Stimulated activated CD4-positive, alpha-beta T cell treated with anti-CD3 and anti-CD28 coated beads, Interleukin-1b, Interleukin-23, amount 100 ng/mL, for 48 hours (primary cell): ENCODE measurements at regions not wholly inside any gene's neighbourhood (a gene's known extent, or its start where the extent isn't known, plus 50 kb on each side); places are given as distances from the start of the nearest gene placed in this dataset.
"Not testable (repeated sequence)": the region's sequence is repeated elsewhere in the genome, so short reads cannot be mapped to it uniquely, and the experiment has no call there.

Experiments
- DNase-seq: peaks from one replicate; pipeline ENCODE4 v3.0.0-alpha.2; 2020

DNA sequence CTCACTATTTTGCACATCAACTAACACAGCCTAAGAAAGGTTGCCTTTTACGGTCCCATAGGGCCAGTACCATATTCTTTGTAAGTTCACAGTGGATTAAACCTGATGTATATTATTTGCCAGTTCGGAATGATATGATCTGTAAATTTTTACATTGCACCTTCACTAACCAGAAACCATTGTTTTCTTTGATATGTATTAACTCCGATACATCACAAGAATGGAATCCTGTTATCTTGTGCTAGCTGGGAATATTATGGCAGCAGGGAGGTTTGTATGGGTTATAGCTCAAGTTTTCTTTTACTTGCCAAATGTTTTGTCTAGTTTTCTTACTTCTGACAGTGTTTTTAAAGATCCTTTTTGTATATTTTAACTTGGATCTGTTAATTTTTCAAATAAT lies 51.4 kb upstream of the S1PR1 start:
- no peak for DNase-seq

DNA sequence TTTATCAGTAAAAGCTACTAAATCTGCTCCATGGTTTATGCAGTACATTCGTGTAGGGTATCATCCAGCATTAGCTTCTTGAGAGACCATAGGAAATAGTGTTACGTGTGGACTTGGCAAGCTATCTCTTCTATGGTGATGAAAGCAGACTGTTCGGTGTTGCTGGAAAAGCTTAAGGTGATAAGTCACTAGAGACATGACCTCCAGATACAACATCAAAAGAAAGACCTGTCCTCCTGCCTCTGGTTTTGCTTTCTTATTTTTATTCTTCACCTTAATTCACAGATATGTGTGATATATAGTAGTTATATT lies 53.5 kb upstream of the S1PR1 start:
- no peak for DNase-seq

DNA sequence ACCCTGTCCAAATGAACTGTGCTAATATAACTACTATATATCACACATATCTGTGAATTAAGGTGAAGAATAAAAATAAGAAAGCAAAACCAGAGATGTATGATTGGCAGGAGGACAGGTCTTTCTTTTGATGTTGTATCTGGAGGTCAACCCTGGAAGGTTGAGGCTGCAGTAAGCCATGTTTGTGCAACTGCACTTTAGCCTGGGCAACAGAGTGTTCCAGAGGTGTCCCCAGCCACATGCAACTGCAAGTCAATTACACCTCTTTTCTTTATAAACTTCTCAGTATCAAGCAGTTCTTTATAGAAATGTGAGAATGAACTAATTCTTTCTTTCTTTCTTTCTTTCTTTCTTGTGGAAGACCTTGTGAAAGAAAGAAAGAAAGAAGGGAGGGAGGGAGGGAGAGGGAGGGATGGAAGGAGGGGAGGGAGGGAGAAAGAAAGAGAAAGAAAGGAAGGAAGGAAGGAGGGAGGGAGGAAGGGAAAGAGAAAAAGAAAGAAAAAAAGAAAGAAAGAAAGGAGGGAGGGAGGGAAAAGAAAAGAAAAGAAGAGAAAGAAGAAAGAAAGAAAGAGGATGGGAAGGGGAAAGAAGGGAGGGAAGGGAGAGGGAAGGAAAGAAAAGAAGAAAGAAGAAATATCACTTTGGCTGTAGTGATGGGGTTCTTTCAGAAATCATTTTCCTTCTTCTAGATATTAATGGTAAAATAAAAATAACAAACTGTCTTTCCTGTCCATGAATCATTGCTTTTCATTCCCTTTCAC lies 54.0 kb upstream of the S1PR1 start:
- no peak for DNase-seq

DNA sequence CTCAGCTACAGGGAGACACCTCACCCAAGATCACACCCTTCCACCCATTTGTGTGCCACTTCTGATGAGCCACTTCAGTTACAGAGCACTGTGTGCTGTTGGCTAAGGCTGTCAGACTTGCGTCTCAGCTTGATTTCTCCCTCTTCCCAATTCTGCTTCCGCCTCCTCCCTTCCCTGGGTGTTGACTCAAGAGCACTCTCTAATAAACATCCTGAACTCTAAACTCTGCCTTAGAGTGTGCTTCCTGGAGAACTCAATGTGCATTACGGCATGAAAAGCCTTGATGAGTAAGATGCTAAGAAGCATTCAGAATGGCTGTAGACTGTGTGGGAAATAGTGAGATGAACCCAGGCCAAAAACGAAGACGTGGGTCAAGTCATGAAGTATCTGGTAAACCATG lies 54.9 kb upstream of the S1PR1 start:
- no peak for DNase-seq

DNA sequence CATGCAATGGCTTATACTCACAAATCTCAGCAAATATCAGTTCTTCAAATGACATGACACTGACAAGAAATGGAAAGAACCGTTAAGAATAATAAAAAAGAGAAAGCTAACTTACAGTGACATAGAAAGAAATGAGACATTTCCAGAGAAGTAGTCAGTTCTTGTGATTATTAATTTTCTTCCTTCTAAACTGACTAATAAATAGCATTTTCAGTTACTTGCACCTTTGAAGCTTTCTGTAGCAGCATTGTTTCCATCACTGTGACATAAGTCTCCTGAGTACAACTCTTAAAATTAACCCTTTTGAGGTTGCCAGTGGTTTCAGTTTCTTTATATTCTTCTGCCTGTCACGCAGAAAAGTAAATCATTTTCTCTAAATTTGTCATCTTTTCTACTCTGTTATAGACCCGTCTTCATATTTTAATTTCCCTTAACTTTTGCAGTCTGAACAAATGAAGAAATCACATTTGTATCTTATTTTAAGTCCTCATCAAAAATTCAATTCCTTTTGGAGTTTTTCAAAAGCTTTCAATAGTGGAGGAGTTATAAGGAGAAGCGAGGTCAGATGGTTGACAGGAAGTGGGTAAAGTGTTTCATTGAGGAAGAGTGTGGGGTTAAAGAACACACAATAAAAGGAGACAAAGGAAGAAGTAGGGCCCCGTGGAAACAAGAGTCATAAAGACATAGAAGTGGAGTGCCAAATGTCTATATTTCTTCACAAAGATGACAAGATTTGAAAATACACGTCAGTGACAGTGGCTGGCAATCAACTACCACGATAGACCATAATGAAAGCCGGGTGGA lies 57.9 kb upstream of the S1PR1 start:
- DNase-seq = peak; percentile 63

DNA sequence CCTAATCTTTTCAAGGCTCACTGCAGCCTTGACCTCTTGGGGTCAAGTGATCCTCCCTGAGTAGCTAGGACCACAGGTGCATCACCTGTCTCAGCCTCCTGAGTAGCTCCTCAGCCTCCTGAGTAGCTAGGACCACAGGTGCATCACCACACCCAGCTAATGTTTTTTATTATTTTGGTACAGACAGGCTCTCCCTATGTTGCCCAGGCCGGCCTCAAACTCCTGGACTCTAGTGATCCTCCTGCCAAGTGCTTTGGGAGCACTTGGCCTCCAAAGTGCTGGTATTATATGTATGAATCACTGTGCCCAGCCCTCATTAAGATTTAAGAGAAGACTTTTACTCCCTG lies 58.5 kb upstream of the S1PR1 start:
- peak; percentile 31 for DNase-seq

DNA sequence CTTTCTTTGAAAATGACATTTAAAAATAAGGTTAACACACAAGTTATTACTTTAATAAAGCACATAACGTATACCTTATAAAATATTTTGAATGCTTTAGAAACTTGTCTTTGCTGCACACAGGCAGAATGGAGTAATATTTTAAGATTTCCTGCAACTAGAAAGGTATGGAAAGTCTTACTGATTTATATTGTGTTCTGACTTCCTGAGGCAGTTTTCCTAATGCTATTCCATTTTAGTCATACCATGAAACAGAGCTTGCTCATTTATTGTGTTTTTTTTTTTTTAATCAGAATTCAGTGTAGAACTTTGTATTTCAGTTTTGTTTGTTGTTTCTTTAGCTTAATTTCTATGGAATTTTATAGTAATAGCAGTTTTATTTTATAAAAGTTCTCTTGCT lies 60.9 kb upstream of the S1PR1 start:
- DNase-seq = no peak

DNA sequence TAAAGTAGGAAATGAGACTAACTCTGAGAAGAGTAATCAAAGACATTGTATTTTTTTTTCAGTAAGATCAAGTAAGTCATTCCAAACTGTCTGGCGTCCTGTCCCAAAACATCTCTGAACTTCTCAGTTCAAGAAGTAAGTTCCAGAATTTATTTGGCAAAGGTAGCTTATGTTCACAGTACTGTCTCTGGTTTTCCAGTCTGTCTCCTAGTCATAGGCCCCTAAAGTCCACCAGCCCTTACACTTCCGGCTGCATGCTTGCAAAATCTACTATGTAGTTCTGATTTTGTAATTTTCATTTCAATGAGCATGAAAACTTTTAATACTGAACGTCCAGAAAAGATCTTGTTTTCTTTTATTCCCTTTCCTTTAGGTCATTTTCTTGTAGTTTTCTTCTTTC lies 61.4 kb upstream of the S1PR1 start:
- no peak for DNase-seq

DNA sequence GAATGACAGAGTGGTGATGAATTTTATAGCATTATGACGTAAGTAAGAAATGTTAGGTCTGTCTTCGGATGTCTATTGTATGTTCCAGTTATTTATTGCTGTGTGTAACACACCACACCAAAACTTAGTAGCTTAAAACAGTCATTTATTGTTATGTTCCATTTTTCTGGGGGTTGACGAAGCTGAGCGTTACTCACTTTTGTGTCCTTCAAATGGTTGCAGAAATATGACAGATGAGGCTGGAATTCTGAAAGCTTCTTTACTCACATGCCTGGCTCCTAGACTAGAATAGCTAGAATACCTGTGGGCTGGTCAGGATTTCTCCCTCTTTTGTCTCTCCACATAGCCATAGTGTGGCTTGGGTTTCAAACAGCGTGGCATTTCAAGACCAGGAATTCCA lies 62.1 kb upstream of the S1PR1 start:
- no peak for DNase-seq

DNA sequence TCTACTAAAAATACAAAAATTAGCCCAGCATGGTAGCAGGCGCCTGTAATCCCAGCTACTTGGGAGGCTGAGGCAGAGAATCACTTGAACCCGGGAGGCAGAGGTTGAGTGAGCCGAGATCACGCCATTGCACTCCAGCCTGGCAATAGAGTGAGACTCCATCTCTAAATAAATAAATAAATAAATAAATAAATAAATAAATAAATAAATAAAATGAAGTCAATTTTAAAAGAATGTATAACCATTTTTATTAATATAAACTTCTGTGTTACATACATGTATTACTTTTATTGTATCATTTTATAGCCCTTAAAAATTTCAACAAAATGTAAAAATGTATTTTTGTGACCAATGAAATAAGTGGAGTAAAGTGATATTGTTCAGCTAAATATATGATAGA lies 62.5 kb upstream of the S1PR1 start:
- DNase-seq = not testable (repeated sequence)

DNA sequence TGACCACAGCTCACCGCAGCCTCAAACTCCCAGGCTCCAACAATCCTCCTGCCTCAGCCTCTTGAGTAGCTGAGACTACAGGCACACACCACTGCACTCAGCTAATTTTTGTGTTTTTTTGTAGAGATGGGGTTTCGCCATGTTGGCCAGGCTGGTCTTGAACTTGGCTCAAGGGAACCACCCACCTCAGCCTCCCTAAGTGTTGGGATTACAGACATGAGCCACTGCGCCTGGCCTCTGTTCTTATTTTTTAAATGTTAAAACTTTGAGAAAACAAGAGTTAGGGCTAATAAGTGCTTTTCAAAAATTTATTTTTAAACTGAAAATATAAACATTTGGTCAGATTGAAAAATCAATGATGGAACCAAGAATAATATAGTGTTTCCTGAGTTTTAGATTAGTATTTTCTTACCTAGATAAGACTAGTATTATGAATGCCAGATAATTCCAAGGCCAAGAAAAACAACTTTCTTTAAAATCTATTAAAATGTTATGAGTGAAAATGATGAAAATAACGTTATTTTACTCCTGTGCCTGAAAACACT lies 66.2 kb upstream of the S1PR1 start:
- DNase-seq = no peak

DNA sequence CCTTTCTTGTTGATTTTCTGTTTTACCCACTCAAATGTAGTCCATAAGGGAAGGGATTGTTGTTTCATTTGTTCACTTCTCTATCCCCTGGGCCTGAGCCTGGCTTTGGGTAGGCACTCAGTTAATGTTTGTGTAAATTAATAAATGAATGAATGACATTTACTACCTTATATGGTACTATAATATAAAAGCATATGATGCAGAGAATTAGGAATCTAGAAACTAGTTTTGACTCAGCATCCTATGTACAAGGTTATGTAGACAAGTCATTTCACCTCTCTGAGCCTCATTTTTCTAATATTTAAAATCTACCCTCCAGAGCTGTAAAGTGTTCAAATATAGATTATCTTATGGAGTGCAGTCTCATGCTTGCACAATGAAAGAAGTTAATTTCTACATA lies 68.9 kb upstream of the S1PR1 start:
- no peak for DNase-seq

DNA sequence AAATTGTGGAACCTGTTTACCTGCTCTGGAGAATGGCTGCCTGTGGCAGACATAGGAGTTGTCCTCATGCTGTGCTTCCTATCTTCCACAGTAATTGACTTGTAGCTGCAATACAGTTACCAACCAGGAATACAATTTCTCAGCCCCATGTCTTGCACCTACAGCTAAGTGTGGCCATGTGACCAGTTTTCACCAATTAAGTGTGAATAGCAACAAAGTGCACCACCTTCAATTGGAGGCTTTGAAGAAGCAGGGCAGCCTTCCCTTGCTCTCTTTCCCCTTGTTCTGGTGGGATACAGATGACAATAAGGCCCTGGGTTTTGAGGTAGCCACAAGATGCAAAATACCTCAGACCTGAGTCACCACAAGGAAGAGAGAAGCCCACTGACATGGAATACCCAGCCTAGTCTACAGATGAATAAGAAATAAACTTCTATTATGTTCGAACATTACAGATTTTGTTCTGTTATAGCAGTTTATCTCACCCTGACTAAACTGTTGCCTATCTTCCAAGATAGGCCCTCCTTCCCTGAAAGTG lies 70.2 kb upstream of the S1PR1 start:
- DNase-seq = no peak

DNA sequence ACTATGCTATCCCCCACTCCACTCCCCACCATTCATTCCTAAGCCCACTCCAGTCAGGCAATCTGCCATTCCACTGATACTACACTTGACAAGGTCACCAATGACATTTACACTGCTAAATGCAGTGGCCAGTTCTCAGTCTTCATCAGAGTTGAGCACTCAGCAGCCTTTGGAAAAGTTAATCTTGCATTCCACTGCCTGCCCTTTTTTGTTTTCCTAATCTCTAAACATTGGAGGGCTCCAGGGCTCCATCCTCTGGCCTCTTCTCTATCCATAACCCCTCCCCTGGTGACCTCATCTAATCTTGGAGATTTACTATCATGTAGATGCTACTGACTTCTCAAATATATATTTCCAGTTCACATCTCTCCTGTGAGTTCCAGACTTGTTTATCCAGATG lies 70.9 kb upstream of the S1PR1 start:
- DNase-seq = no peak

DNA sequence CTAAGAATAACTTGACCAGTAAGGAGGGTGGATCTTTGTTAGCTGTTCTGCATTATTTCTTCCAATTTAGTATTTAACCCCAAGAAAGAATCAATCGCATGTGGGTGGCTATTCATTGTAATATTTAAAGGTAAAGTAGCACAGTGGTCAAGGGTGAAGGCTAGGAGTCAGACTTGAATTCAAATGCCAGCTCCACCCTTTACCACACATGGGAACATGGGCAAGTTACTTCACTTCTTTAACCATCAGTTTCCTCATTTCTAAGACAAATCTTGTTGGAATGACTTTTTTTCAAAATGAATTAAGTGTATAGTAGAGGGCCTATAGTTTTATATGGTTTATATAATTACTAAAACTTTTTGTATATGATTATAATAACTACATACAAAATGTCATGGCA lies 71.3 kb upstream of the S1PR1 start:
- no peak for DNase-seq

DNA sequence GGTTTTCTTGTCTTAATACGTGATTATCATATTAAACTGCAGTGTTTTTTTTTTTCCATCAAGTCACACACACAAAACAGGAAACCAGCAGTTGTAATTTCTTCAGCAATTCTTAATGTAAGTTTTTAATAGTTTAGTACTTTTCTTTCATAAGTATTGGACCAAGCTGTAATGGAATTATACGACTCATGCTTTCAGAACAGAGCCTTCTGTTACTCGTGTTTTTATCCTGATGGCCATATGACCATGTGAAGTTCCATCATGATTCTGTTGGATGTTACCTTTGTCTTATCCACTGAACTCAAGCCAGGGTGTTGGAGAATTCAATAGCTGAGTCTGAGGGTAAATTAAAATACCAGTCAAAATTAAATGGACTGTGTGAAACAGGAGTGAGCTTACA lies 72.0 kb upstream of the S1PR1 start:
- DNase-seq = no peak

DNA sequence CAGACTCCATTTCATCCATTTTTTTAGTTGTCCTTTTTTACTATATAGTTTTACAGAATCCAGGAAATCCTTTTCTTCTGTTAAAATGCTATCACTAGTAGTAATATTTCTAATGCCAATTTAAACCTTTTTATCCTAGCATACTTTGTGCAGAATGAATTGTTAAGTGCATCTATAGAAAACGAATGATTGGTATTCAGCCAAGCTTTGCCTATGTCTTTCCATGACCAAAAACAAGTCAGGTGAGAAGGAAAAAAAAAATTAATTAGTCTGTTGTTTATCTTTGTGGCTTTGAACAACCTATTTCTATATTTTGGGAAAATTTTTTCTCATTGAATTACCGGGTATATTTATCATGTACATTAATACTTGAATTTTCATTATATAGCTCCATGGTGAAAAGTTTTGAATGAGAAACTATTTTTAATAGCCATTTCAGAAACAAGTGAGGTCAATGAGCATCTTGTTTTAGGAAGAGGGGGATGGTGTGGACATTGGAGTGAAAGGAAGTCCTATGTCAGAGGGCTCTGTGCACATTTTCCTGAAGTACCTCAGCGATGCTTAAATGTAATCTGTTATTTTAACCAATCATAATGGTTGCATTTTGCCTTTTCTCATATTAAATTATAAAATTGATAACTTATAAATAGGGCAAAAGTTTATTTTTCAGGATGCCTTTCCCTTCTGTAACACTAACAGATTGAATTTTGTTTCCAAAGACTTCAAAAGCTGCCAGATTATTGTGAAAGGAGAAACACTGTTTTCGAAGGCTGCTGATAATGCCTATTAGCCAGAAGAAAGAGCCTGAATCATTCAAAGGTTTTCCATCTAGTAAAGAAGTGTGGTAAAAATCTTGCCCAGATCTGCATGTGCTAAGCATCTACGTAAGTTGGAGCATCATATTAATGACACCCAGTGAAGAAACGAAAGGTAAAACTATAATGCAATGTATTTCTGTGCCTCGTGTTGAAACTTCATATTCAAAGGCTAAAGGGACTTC lies 73.8 kb upstream of the S1PR1 start:
- DNase-seq = no peak

DNA sequence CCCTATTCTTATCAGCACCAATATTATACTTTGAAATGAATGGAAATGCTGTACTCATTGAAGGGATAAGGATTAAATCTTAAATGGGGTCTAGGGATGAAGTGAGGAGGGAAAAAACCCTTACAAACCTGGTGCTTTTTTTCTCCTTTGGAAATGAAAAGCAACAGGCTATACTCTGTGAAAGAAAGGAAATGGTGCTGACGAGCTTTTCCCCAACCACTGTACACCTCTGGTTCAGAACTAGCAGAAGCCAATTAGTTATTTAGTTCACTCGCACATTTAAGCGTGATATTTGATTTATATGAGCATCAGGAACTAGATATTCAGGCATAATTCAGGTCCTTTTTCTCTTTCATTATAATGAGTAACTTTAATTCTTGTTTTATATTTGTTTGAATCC lies 74.5 kb upstream of the S1PR1 start:
- DNase-seq = no peak

DNA sequence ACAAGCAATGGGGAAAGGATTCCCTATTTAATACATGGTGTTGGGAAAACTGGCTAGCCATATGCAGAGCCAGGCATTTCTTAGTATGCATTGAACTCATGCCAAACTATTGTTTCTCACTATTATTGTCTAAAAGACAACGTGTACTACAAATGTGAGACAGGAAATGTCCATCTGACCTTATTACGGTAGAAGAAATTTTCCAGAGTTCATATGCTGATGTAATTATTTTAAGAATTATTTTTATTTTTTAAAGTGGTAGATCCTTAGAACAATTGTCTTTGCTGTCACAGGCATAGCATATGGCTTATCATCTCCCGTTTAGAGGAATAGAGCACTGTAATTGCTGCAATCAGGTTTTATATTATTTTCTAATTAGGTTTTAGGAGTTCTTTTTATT lies 75.2 kb upstream of the S1PR1 start:
- no peak for DNase-seq

DNA sequence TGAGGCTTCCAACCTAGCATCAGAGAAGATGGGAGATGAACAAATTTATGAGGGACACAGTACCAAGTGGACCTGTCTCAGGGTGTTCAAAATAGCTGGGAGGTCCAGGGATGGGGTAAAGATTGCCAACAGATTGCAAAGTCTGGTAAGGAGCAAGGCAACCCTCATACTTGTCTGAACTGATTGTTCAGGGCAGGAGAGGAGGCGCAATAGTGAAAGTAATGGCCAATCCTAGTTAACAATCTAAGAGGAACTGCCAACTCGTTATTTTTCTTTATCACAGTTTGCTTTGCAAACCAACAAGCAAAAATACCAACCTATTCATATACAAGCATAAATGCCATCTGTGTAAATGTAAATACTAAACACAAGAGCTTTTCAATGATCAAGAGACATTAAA lies 78.4 kb upstream of the S1PR1 start:
- no peak for DNase-seq

DNA sequence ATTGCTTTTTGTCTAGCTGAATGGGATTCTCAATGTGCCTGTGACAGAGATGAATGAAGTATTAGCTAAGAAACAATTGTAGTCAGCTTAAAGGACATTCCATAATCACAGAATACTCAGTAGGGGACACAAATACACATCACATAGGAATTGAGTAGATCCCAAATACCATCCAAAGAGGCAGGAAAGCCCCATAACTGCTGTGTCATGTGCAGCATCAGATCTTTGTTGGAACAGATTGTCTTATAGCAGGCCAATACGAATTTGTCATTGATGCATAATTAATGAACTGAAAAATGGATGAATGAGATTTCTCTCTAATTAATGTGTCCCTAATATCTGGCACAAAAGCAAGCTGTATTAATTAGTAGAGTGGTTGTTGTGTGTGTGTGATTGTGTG lies 82.3 kb upstream of the S1PR1 start:
- DNase-seq = no peak

DNA sequence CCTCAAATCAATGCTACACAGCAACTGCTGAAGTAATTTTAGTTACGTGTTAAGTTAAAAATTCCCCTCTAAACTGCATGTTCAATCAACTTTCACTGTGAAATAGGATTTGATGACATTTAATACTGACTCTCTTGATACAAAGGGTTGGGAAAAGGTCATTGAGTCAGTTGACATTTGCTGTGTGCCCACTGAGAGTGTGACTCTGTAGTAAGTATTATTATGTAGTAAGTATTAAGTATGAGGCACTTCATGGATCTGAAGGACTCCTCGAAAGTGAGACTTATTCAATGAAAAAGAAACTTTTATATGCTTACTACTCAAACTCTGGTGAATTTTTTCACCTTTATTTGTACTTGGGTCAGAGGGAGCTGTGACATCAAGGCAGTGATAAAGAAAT lies 83.1 kb upstream of the S1PR1 start:
- no peak for DNase-seq

DNA sequence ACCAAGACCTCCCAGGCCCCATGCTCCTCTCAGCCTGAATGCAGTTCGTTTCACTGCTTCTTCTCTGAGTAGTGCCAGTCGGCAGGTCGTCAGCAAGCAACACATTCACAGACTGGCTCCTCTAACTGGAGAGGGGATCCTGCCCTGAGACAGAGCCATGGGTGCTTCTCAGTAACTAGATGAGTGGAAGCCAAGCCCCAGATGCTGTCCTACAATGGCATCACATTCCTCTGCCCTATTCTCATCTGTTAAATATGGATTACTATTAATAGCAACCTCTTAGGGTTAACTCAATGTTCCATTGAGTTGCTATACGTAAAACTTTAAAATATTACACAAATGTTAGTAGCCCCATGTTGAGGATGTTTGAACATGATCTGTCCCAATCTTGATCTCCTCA lies 84.2 kb upstream of the S1PR1 start:
- no peak for DNase-seq
